WERI-Rb-1 (cell line): ENCODE measurements at regions not wholly inside any gene's neighbourhood (a gene's known extent, or its start where the extent isn't known, plus 50 kb on each side); places are given as distances from the start of the nearest gene placed in this dataset.
"Not testable (repeated sequence)": the region's sequence is repeated elsewhere in the genome, so short reads cannot be mapped to it uniquely, and the experiment has no call there.

Experiments used
- DNase-seq: peaks from one replicate; pipeline ENCODE4 v3.0.0-alpha.2; 2020
- H3K27ac ChIP-seq: fragments of 250-450 bp; sonication (Bioruptor Pico); 2 replicates; pipeline ENCODE4 v1.5.1; 2020; ENCODE audit warnings: mild to moderate bottlenecking, moderate library complexity
- H3K27me3 ChIP-seq: fragments of 250-450 bp; sonication (Bioruptor Pico); 2 replicates; pipeline ENCODE4 v1.5.1; 2021; ENCODE audit warnings: mild to moderate bottlenecking, low read depth, moderate library complexity; ENCODE audit not compliant: insufficient read depth, severe bottlenecking
- H3K36me3 ChIP-seq: fragments of 250-450 bp; sonication (Bioruptor Pico); 2 replicates; pipeline ENCODE4 v1.5.1; 2020; ENCODE audit warnings: mild to moderate bottlenecking, moderate library complexity
- H3K4me3 ChIP-seq: 2 replicates; pipeline ENCODE4 v1.5.1; 2011; ENCODE audit warnings: low read depth, mild to moderate bottlenecking, control low read depth, low read length
- H3K9me3 ChIP-seq: fragments of 250-450 bp; sonication (Bioruptor Pico); 2 replicates; pipeline ENCODE4 v1.5.1; 2021; ENCODE audit warnings: mild to moderate bottlenecking, moderate library complexity; ENCODE audit not compliant: severe bottlenecking
- TF ChIP-seq, protein P1 (sequence below): IDR thresholded peaks from 2 replicates; pipeline ENCODE4 v1.5.1; 2011; ENCODE audit warnings: low read depth, mild to moderate bottlenecking, control low read depth, inconsistent platforms, low read length

DNA sequence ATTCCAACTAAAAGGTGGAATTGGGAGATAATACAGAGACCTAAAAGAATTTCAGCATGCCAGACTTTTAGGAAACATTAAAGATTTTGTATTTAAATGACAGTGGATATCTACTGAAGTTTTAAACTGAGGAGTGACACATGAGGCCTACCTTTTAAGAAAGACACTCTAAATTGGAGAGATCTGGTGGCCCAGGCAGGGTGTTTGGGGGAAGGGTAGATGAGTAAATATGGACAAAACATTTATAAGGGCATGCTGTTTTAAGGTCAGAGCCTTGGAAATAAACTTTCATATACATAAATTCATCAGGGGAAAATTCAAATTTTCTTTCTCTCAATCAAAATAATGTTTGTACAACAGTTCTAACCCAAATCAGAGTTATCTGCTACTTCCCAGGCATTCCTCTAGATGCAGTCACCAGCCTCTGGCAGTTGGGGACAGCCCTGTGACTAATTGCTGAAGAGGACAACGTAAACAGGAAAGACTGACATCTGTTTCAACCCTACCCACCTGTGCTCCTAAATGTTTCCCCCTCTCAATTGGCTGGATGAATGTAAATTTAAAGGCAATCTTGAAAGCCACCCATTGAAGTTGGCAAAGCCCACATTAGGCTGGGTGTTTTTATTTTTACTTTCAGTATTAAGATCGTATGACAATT, 1646.9 kb upstream of the ADGRL3 start:
- Histone ChIP-seq H3K27ac (no peak overlapping the region), H3K36me3 (no peaks in the 10 kb centered on the region), H3K27me3 (no peaks in the 10 kb centered on the region), H3K9me3 (no peaks in the 10 kb centered on the region), H3K4me3 (no peak overlapping the region)
- no peak for DNase-seq
- TF ChIP-seq, protein P1, sequence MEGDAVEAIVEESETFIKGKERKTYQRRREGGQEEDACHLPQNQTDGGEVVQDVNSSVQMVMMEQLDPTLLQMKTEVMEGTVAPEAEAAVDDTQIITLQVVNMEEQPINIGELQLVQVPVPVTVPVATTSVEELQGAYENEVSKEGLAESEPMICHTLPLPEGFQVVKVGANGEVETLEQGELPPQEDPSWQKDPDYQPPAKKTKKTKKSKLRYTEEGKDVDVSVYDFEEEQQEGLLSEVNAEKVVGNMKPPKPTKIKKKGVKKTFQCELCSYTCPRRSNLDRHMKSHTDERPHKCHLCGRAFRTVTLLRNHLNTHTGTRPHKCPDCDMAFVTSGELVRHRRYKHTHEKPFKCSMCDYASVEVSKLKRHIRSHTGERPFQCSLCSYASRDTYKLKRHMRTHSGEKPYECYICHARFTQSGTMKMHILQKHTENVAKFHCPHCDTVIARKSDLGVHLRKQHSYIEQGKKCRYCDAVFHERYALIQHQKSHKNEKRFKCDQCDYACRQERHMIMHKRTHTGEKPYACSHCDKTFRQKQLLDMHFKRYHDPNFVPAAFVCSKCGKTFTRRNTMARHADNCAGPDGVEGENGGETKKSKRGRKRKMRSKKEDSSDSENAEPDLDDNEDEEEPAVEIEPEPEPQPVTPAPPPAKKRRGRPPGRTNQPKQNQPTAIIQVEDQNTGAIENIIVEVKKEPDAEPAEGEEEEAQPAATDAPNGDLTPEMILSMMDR = no peak

DNA sequence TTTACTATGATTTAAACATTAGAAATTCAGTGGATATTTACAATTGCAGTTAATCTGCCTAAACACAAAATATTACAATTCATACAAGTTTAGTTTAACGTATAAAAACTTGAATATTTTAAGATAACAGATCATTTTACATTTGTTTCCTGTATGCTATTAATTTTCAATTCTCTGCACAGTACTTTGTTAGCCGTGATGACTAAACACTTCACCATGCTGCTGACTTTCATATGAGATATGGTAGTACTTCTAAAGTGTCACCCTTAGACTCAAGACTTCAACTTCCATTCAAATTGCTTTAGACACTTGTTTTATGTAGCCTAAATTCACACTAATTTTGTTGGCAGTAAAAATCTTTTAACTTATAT, 1646.4 kb upstream of the ADGRL3 start:
- DNase-seq = no peak
- Histone ChIP-seq H3K9me3 (no peaks in the 10 kb centered on the region), H3K4me3 (no peak overlapping the region), H3K27ac (no peak overlapping the region), H3K27me3 (no peaks in the 10 kb centered on the region), H3K36me3 (no peaks in the 10 kb centered on the region)
- TF ChIP-seq, protein P1 = no peak

DNA sequence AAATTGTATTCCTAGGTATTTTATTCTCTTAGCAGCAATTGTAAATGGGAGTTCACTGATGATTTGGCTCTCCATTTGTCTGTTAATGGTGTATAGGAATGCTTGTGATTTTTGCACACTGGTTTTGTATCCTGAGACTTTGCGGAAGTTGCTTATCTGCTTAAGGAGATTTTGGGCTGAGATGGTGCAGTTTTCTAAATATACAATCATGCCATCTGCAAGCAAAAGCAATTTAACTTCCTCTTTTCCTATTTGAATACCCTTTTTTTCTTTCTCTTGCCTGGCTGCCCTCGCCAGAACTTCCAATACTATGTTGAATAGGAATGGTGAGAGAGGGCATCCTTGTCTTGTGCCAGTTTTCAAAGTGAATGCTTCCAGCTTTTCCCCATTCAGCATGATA, 1643.9 kb upstream of the ADGRL3 start:
- not testable (repeated sequence) for H3K9me3 ChIP-seq, H3K36me3 ChIP-seq, H3K27ac ChIP-seq, H3K4me3 ChIP-seq, H3K27me3 ChIP-seq, DNase-seq

DNA sequence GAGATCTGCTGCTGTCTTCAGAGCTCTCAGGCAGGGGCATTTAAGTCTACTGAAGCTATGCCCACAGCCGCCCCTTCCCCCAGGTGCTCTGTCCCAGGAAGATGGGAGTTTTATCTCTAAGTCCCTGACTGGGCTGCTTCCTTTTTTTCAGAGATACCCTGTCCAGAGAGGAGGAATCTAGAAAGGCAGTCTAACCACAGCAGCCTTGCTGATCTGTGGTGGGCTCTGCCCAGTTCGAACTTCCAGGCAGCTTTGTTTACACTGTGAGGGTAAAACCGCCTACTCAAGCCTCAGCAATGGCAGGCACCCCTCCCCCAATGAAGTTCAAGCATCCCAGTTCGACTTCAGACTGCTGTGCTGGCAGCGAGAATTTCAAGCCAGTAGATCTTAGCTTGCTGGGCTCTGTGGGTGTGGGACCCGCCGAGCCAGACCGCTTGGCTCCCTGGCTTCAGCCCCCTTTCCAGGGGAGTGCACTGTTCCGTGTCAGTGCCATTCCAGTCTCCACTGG, 1639.9 kb upstream of the ADGRL3 start:
- H3K27me3 ChIP-seq, H3K4me3 ChIP-seq, H3K9me3 ChIP-seq, H3K27ac ChIP-seq, DNase-seq, H3K36me3 ChIP-seq: not testable (repeated sequence)

DNA sequence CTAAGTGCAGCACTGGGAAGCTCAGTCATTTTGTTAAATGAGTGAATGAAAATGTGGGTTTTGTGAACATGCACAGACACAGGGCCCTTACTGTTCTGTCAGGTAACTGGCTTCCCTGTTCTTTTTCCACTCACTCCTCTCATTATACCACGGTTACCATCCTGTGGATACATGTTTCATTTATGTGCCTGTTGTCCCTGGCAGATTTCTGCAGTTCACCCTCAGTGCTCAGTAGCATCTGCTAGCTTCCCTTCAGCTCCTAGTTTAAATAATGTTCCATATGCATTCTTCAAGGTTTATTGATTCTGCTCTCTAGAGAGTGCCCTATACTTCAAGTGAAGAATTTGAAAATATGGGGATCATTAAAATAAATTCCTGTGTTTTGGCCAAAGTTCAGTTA, 1634.3 kb upstream of the ADGRL3 start:
- TF ChIP-seq, protein P1 = no peak
- Histone ChIP-seq H3K27me3 (no peaks in the 10 kb centered on the region), H3K4me3 (no peak overlapping the region), H3K9me3 (no peaks in the 10 kb centered on the region), H3K27ac (no peak overlapping the region), H3K36me3 (no peaks in the 10 kb centered on the region)
- DNase-seq = no peak

DNA sequence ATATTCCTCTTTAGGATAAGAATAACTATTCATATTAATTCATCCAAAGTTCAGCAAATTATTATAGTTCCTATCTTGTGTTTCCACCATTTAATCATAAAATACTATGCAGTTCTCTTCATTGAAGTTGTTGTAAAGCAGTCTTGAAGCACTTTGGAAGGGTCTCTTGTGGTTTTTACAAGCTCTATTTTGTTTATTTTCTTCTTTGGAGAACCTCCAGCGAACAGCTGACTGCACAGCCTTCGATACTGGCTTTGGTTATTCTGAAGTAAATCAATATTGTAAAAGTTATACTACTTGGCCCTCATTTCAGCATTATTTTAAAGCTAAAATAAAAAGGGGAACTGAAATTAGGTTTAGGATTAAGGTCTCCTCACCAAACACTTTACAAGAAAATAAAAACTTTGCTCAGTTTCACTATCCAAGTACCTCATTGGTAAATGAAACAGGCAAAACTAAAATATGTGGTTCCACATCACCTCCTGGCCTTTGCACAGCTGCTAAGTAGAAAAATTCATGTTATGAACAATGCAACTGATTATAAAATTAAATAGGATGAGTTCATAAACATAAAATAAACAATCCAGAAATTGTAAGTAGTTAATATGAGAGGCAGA, 1629.2 kb upstream of the ADGRL3 start:
- H3K27ac ChIP-seq = no peak overlapping the region
- DNase-seq = no peak
- TF ChIP-seq, protein P1 = no peak
- no peak overlapping the region for H3K4me3 ChIP-seq
- no peaks in the 10 kb centered on the region for H3K36me3 ChIP-seq
- no peaks in the 10 kb centered on the region for H3K27me3 ChIP-seq
- no peaks in the 10 kb centered on the region for H3K9me3 ChIP-seq
